Globus pallidus (tissue), 1 donor: ENCODE measurements at regions not wholly inside any gene's neighbourhood (a gene's known extent, or its start where the extent isn't known, plus 50 kb on each side); places are given as distances from the start of the nearest gene placed in this dataset.

Experiments
- DNase-seq: peaks from one replicate; pipeline ENCODE4 v3.0.0-alpha.2; 2015; ENCODE audit warnings: low spot score

- DNase-seq, result no peak
These were observed 63.8 kb upstream of the CFAP46 start for GRCh38 chr10:133006202-133006601.

GRCh38 chr10:133004478-133004877 is 62.1 kb upstream of the CFAP46 start:
- DNase-seq, result no peak

- DNase-seq, result no peak
These were observed 60.8 kb upstream of the CFAP46 start for GRCh38 chr10:133003188-133003587.

GRCh38 chr10:133002685-133003084 is 60.3 kb upstream of the CFAP46 start:
- no peak for DNase-seq

- no peak for DNase-seq
These were observed 58.7 kb upstream of the CFAP46 start for GRCh38 chr10:133001114-133001513.

- no peak for DNase-seq
These were observed 58.3 kb upstream of the CFAP46 start for GRCh38 chr10:133000648-133001047.

GRCh38 chr10:132997517-132998265 is 55.3 kb upstream of the CFAP46 start:
- DNase-seq, result no peak

- DNase-seq, result no peak
These were observed 54.4 kb upstream of the CFAP46 start for GRCh38 chr10:132996603-132997343.

- no peak for DNase-seq
These were observed 53.7 kb upstream of the CFAP46 start for GRCh38 chr10:132995909-132996602.

GRCh38 chr10:132994811-132995210 is 52.4 kb upstream of the CFAP46 start:
- no peak for DNase-seq

GRCh38 chr10:132994185-132994796 is 51.9 kb upstream of the CFAP46 start:
- no peak for DNase-seq

GRCh38 chr10:132993271-132994184 is 51.2 kb upstream of the CFAP46 start:
- no peak for DNase-seq

- no peak for DNase-seq
These were observed 50.3 kb upstream of the CFAP46 start for GRCh38 chr10:132992433-132993215.
